OCI-LY3 (cell line): ENCODE measurements at regions not wholly inside any gene's neighbourhood (a gene's known extent, or its start where the extent isn't known, plus 50 kb on each side); places are given as distances from the start of the nearest gene placed in this dataset.

Source experiments
- H2AFZ ChIP-seq: fragments of 200-600, 300-600 bp; shearing (Covaris generic); 2 replicates; pipeline ENCODE4 v1.6.0; 2014; ENCODE audit warnings: antibody characterized with exemption, low read depth, low read length
- H3K27ac ChIP-seq: fragments of 200-600, 300-600 bp; sonication (generic); 2 replicates; pipeline ENCODE4 v1.5.1; 2014; ENCODE audit warnings: mild to moderate bottlenecking, low read length, moderate library complexity, mixed read lengths
- H3K27me3 ChIP-seq: fragments of 200-600, 300-600 bp; sonication (generic); 2 replicates; pipeline ENCODE4 v1.6.1; 2014; ENCODE audit warnings: low read depth, low read length, mixed read lengths
- H3K36me3 ChIP-seq: fragments of 200-600, 300-600 bp; sonication (generic); replicated peaks from 2 replicates; pipeline ENCODE3; 2014; ENCODE audit warnings: low read depth, low read length, mixed read lengths
- H3K4me1 ChIP-seq: fragments of 300-600, 200-600 bp; sonication (generic); 2 replicates; pipeline ENCODE4 v1.6.1; 2014; ENCODE audit warnings: low read length, mixed read lengths
- H3K4me2 ChIP-seq: fragments of 200-600, 300-600 bp; sonication (generic); 2 replicates; pipeline ENCODE4 v1.6.1; 2014; ENCODE audit warnings: low read length, mixed read lengths
- H3K4me3 ChIP-seq: fragments of 300-600, 200-600 bp; sonication (generic); 2 replicates; pipeline ENCODE4 v1.5.1; 2014; ENCODE audit warnings: antibody characterized with exemption, mild to moderate bottlenecking, low read length, moderate library complexity
- H3K79me2 ChIP-seq: fragments of 300-600, 200-600 bp; shearing (Covaris generic); 2 replicates; pipeline ENCODE4 v1.6.1; 2014; ENCODE audit warnings: mild to moderate bottlenecking, low read length, mixed read lengths
- H3K9ac ChIP-seq: fragments of 300-600, 200-600 bp; shearing (Covaris generic); 2 replicates; pipeline ENCODE4 v1.6.0; 2014; ENCODE audit warnings: mild to moderate bottlenecking, low read length, moderate library complexity
- H3K9me3 ChIP-seq: fragments of 200-600, 300-600 bp; shearing (Covaris generic); 2 replicates; pipeline ENCODE4 v1.6.1; 2014; ENCODE audit warnings: low read length, mixed read lengths; ENCODE audit not compliant: insufficient read depth
- H4K20me1 ChIP-seq: fragments of 200-600, 300-600 bp; sonication (generic); 2 replicates; pipeline ENCODE4 v1.6.1; 2016; ENCODE audit warnings: low read length, mixed read lengths; ENCODE audit not compliant: insufficient read depth
- EZH2phosphoT487 ChIP-seq: fragments of 200-600 bp; shearing (Covaris generic); IDR thresholded peaks from 2 replicates; pipeline ENCODE4 v1.6.1; 2018; ENCODE audit warnings: antibody characterized with exemption, mixed run types, low read depth
- TF ChIP-seq, protein P1 (sequence below): fragments of 200-600, 300-600 bp; sonication (generic); IDR thresholded peaks from 2 replicates; pipeline ENCODE4 v1.5.1; 2014; ENCODE audit warnings: antibody characterized with exemption, low read length, low read depth

DNA sequence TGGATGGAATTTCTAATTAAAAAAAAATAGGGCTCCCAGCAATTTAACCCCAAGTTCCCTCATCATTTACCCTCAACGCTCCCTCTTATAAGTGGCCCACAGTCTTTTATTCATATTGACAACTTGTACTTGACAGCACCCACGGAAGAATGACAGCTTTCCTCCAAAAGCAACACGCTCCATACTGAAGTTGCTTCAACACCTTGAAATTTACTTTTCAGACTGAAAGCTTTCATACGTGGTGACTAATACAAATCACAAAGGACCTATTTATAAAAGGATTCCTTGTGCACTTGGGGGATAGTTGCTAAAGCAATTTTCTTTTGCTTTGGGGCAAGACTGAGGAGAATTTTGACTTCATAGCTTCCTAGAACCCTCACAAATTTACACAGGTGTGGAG lies 1629.4 kb upstream of the SEL1L start:
- TF ChIP-seq, protein P1, sequence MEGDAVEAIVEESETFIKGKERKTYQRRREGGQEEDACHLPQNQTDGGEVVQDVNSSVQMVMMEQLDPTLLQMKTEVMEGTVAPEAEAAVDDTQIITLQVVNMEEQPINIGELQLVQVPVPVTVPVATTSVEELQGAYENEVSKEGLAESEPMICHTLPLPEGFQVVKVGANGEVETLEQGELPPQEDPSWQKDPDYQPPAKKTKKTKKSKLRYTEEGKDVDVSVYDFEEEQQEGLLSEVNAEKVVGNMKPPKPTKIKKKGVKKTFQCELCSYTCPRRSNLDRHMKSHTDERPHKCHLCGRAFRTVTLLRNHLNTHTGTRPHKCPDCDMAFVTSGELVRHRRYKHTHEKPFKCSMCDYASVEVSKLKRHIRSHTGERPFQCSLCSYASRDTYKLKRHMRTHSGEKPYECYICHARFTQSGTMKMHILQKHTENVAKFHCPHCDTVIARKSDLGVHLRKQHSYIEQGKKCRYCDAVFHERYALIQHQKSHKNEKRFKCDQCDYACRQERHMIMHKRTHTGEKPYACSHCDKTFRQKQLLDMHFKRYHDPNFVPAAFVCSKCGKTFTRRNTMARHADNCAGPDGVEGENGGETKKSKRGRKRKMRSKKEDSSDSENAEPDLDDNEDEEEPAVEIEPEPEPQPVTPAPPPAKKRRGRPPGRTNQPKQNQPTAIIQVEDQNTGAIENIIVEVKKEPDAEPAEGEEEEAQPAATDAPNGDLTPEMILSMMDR: no peak
- TF ChIP-seq EZH2phosphoT487: no peak
- no peaks in the 10 kb centered on the region for H3K27me3 ChIP-seq
- H3K4me2 ChIP-seq: no peak overlapping the region
- H3K79me2 ChIP-seq: no peaks in the 10 kb centered on the region
- no peaks in the 10 kb centered on the region for H4K20me1 ChIP-seq
- no peaks in the 10 kb centered on the region for H3K4me1 ChIP-seq
- no peak overlapping the region for H3K9ac ChIP-seq
- no peaks in the 10 kb centered on the region for H3K9me3 ChIP-seq
- no peak overlapping the region for H3K27ac ChIP-seq
- H3K36me3 ChIP-seq: no peaks in the 10 kb centered on the region
- no peak overlapping the region for H2AFZ ChIP-seq
- H3K4me3 ChIP-seq: no peak overlapping the region

DNA sequence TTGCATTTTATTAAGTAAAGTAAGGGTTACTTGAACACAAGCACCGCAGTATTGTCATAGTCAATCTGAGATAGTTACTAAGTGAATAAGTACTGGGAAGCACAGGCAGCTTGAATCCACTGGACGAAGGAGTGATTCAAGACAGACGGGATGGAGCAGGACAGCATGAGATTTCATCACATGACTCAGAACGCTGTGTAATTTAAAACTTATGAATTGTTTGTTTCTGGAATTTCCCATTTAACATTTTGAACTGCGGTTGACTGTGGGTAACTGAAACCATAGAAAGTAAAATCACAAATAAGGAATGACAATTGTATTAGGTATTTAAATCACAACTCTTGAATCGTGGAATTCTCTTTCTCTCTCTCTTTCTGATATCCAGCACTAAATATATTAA lies 1630.4 kb upstream of the SEL1L start:
- Histone ChIP-seq H2AFZ (no peak overlapping the region), H3K27ac (no peak overlapping the region), H3K4me1 (no peaks in the 10 kb centered on the region), H3K9ac (no peak overlapping the region), H3K4me2 (no peak overlapping the region), H3K4me3 (no peak overlapping the region), H3K27me3 (no peaks in the 10 kb centered on the region), H3K79me2 (no peaks in the 10 kb centered on the region), H4K20me1 (no peaks in the 10 kb centered on the region), H3K36me3 (no peaks in the 10 kb centered on the region), H3K9me3 (no peaks in the 10 kb centered on the region)
- TF ChIP-seq EZH2phosphoT487: no peak
- TF ChIP-seq, protein P1: no peak

DNA sequence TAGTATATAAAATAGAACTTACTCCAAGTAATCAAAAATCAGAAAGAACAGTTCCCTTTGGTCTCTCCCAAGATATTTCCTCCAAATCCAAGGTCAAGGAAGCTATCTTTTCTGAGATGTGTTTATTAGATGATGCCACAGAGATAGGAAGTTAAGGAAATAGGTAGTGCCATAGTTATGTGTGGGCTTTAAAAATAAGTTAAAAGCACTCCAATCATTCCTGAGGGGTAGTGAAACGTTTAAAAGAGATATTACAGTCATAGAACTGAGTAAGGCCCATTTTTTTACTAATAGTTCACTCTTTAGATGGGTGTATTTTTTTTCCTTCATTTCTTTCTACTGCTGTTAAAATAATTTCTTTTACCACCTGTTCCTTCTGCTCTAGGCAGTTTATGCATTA lies 1630.9 kb upstream of the SEL1L start:
- no peaks in the 10 kb centered on the region for H3K4me1 ChIP-seq
- H3K9ac ChIP-seq: no peak overlapping the region
- no peaks in the 10 kb centered on the region for H3K9me3 ChIP-seq
- TF ChIP-seq, protein P1: no peak
- no peak for TF ChIP-seq EZH2phosphoT487
- no peaks in the 10 kb centered on the region for H3K27me3 ChIP-seq
- no peaks in the 10 kb centered on the region for H3K79me2 ChIP-seq
- H2AFZ ChIP-seq: no peak overlapping the region
- no peak overlapping the region for H3K4me2 ChIP-seq
- H4K20me1 ChIP-seq: no peaks in the 10 kb centered on the region
- H3K36me3 ChIP-seq: no peaks in the 10 kb centered on the region
- no peak overlapping the region for H3K27ac ChIP-seq
- H3K4me3 ChIP-seq: no peak overlapping the region

DNA sequence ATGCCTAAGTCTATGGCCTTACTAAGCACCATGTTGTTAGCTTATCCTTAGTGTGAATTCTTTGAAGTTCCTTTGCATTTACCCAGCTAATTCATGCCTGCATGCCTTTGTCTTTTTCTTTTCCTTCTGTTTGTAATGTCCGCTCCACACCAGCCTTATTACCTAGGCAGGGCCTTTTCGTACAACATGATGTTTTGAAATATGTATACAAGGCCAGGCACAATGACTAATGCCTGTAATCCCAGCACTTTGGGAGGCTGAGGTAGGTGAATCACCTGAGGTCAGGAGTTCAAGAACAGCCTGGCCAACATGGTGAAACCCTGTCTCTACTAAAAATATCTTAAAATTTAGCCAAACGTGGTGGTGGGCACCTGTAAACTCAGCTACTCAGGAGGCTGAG lies 1636.5 kb upstream of the SEL1L start:
- Histone ChIP-seq H3K27me3 (no peaks in the 10 kb centered on the region), H3K4me3 (no peak overlapping the region), H2AFZ (no peak overlapping the region), H3K9me3 (no peaks in the 10 kb centered on the region), H3K79me2 (no peaks in the 10 kb centered on the region), H3K4me1 (peaks cover 9% of the 10 kb centered on the region), H4K20me1 (no peaks in the 10 kb centered on the region), H3K4me2 (no peak overlapping the region), H3K27ac (no peak overlapping the region), H3K9ac (no peak overlapping the region), H3K36me3 (no peaks in the 10 kb centered on the region)
- no peak for TF ChIP-seq EZH2phosphoT487
- TF ChIP-seq, protein P1: no peak
